Right lung (tissue), 2 donors: ENCODE measurements at regions not wholly inside any gene's neighbourhood (a gene's known extent, or its start where the extent isn't known, plus 50 kb on each side); places are given as distances from the start of the nearest gene placed in this dataset.
A peak's percentile ranks its signal among the peaks of the same experiment; 100 is the strongest.

Source experiments
- DNase-seq, 2 donors: peaks; one replicate each; pipeline ENCODE4 v3.0.0-alpha.2; 2013

- DNase-seq, result peak; percentile 83 to 90
Measured at GRCh38 chr16:55944377-55944802, 69.2 kb upstream of the CES5A start.

GRCh38 chr16:55943267-55943666, 68.1 kb upstream of the CES5A start:
- no peak for DNase-seq

- no peak for DNase-seq
Measured at GRCh38 chr16:55942821-55943220, 67.6 kb upstream of the CES5A start.

- no peak for DNase-seq
Measured at GRCh38 chr16:55941552-55941951, 66.4 kb upstream of the CES5A start.

GRCh38 chr16:55938126-55938525, 63.0 kb upstream of the CES5A start:
- DNase-seq, result no peak

GRCh38 chr16:55933038-55933437, 57.9 kb upstream of the CES5A start:
- no peak for DNase-seq

GRCh38 chr16:55930036-55930435, 54.9 kb upstream of the CES5A start:
- no peak for DNase-seq

GRCh38 chr16:55929181-55929580, 54.0 kb upstream of the CES5A start:
- DNase-seq, result no peak

GRCh38 chr16:55925242-55925641, 50.1 kb upstream of the CES5A start:
- DNase-seq, result no peak
